ENCODE measurements at regions not wholly inside any gene's neighbourhood (a gene's known extent, or its start where the extent isn't known, plus 50 kb on each side); places are given as distances from the start of the nearest gene placed in this dataset.

- no peak for DNase-seq
These were observed 641.5 kb downstream of the FAT4 start for GRCh38 chr4:125956276-125956675.

- no peak for DNase-seq
These were observed 643.8 kb downstream of the FAT4 start for GRCh38 chr4:125958519-125958918.

- DNase-seq, result no peak
These were observed 646.9 kb downstream of the FAT4 start for GRCh38 chr4:125961626-125962025.

- no peak for DNase-seq
These were observed 661.2 kb downstream of the FAT4 start for GRCh38 chr4:125975861-125976397.

- DNase-seq, result no peak
These were observed 665.2 kb downstream of the FAT4 start for GRCh38 chr4:125979950-125980349.

GRCh38 chr4:125983168-125983567 is 668.4 kb downstream of the FAT4 start:
- no peak for DNase-seq

GRCh38 chr4:125985856-125986255 is 671.1 kb downstream of the FAT4 start:
- no peak for DNase-seq

- no peak for DNase-seq
These were observed 671.6 kb downstream of the FAT4 start for GRCh38 chr4:125986307-125986706.

- DNase-seq, result no peak
These were observed 673.7 kb downstream of the FAT4 start for GRCh38 chr4:125988464-125988863.

GRCh38 chr4:125991398-125991797 is 676.6 kb downstream of the FAT4 start:
- DNase-seq, result no peak

GRCh38 chr4:125992891-125993290 is 678.1 kb downstream of the FAT4 start:
- no peak for DNase-seq

- DNase-seq, result no peak
These were observed 679.3 kb downstream of the FAT4 start for GRCh38 chr4:125994024-125994423.

GRCh38 chr4:125994430-125994829 is 679.7 kb downstream of the FAT4 start:
- no peak for DNase-seq

GRCh38 chr4:126004941-126005340 is 690.2 kb downstream of the FAT4 start:
- DNase-seq, result no peak

GRCh38 chr4:126007142-126007541 is 692.4 kb downstream of the FAT4 start:
- no peak for DNase-seq

GRCh38 chr4:126012691-126013290 is 698.0 kb downstream of the FAT4 start:
- DNase-seq, result no peak

GRCh38 chr4:126018274-126018673 is 703.5 kb downstream of the FAT4 start:
- DNase-seq, result no peak

GRCh38 chr4:126023896-126024295 is 709.1 kb downstream of the FAT4 start:
- no peak for DNase-seq

- no peak for DNase-seq
These were observed 712.8 kb downstream of the FAT4 start for GRCh38 chr4:126027601-126028000.

- DNase-seq, result no peak
These were observed 714.1 kb downstream of the FAT4 start for GRCh38 chr4:126028876-126029275.

GRCh38 chr4:126037231-126037630 is 722.5 kb downstream of the FAT4 start:
- no peak for DNase-seq

- no peak for DNase-seq
These were observed 723.9 kb downstream of the FAT4 start for GRCh38 chr4:126038502-126039144.

GRCh38 chr4:126046081-126046614 is 731.4 kb downstream of the FAT4 start:
- DNase-seq, result no peak

- DNase-seq, result no peak
These were observed 732.4 kb downstream of the FAT4 start for GRCh38 chr4:126047114-126047513.

Data from occipital lobe (tissue), 1 donor.